ENCODE measurements at regions not wholly inside any gene's neighbourhood (a gene's known extent, or its start where the extent isn't known, plus 50 kb on each side); places are given as distances from the start of the nearest gene placed in this dataset.
A peak's percentile ranks its signal among the peaks of the same experiment; 100 is the strongest.

DNA sequence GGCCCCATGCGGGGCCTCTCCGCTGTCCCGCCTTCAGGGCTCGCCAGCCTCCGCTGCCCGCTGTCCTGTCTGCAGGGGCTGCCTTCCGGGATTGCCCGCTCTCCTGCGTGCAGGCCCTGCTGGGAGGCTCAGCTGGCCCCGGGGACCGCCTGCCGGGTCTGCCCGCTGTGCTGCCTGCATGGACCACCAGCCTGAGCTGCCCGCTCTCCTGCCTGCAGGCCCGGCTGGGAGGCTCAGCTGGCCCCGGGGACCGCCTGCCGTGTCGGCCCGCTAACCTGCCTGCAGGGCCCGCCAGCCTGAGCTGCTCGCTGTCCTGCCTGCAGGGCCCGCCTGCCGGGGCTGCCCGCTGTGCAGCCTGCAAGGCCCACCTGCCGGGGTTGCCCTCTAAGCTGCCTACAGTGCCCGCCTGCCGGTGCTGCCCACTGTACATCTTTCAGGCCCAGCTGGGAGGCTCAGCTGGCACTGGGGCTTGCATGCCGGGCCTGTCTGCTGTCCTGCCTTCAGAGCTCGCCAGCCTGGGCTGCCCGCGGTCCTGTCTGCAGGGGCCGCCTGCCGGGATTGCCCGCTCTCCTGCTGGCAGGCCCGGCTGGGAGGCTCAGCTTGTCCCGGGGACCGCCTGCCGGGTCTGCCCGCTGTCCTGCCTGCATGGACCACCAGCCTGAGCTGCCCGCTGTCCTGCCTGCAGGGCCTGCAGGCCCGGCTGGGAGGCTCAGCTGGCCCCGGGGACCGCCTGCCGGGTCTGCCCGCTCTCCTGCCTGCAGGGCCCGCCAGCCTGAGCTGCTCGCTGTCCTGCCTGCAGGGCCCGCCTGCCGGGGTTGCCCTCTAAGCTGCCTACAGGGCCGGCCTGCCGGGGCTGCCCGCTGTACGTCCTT, 165.1 kb downstream of the GLRX3 start:
- peak; percentile 53 for DNase-seq

DNA sequence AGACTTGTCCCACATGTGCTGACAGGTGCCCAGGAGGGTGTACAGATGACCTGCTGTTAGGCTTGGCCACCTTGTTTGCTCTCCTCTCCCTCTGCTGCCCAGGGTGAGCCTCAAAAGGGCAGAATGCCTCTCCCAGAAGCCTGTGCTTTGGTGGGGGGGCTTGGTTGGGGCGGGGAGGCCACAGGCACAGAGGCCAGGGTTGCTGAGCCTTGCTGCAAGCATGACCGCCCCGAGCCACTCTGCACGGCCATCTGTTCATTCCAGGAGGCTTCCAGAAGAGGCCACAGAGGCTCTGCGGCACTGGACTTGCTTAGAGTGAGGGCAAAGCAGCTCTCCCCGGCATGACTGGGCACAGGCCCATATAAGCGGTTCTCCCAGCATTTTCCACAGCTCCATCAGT, 190.8 kb downstream of the GLRX3 start:
- Mint-ChIP-seq H3K9me3 (peaks cover 4% of the 10 kb centered on the region), H3K4me3 (no peak overlapping the region), H3K27ac (no peak overlapping the region), H3K27me3 (no peaks in the 10 kb centered on the region), H3K36me3 (ENCODE audit: low read depth) (no peaks in the 10 kb centered on the region), H3K4me1 (no peaks in the 10 kb centered on the region)
- ATAC-seq, result no peak
- no peak for DNase-seq

More for the DNA sequence above, 165.1 kb downstream of the GLRX3 start:
- Mint-ChIP-seq H3K27ac (peak overlapping the region; percentile 54), H3K27me3 (no peaks in the 10 kb centered on the region), H3K9me3 (peaks cover 55% of the 10 kb centered on the region), H3K4me1 (peaks cover 10% of the 10 kb centered on the region), H3K36me3 (ENCODE audit: low read depth) (peaks cover 12% of the 10 kb centered on the region), H3K4me3 (peak overlapping the region; percentile 71)
- ATAC-seq, result peak; percentile 68

GRCh38 chr10:130329792-130330191, 193.6 kb downstream of the GLRX3 start:
- ATAC-seq, result no peak
- no peak overlapping the region for H3K27ac Mint-ChIP-seq
- no peaks in the 10 kb centered on the region for H3K36me3 Mint-ChIP-seq (ENCODE audit: low read depth)
- no peaks in the 10 kb centered on the region for H3K9me3 Mint-ChIP-seq
- no peak overlapping the region for H3K4me3 Mint-ChIP-seq
- DNase-seq, result no peak
- no peaks in the 10 kb centered on the region for H3K4me1 Mint-ChIP-seq
- no peaks in the 10 kb centered on the region for H3K27me3 Mint-ChIP-seq

GRCh38 chr10:130333185-130333584, 197.0 kb downstream of the GLRX3 start:
- Mint-ChIP-seq H3K36me3 (ENCODE audit: low read depth) (no peaks in the 10 kb centered on the region), H3K4me1 (no peaks in the 10 kb centered on the region)
- ATAC-seq, result no peak

GRCh38 chr10:130335336-130335735, 199.1 kb downstream of the GLRX3 start:
- Mint-ChIP-seq H3K4me3 (no peak overlapping the region), H3K36me3 (ENCODE audit: low read depth) (no peaks in the 10 kb centered on the region), H3K9me3 (no peaks in the 10 kb centered on the region), H3K27me3 (no peaks in the 10 kb centered on the region), H3K4me1 (no peaks in the 10 kb centered on the region), H3K27ac (no peak overlapping the region)
- ATAC-seq (no peak), DNase-seq (no peak)

More at GRCh38 chr10:130333185-130333584, 197.0 kb downstream of the GLRX3 start:
- no peak for DNase-seq
- Mint-ChIP-seq H3K27me3 (no peaks in the 10 kb centered on the region), H3K9me3 (no peaks in the 10 kb centered on the region), H3K4me3 (no peak overlapping the region), H3K27ac (no peak overlapping the region)

- no peaks in the 10 kb centered on the region for H3K4me1 Mint-ChIP-seq
- H3K4me3 Mint-ChIP-seq, result no peak overlapping the region
- H3K27me3 Mint-ChIP-seq, result peaks cover 4% of the 10 kb centered on the region
- ATAC-seq (no peak), DNase-seq (no peak)
- H3K27ac Mint-ChIP-seq, result no peak overlapping the region
- H3K36me3 Mint-ChIP-seq (ENCODE audit: low read depth), result no peaks in the 10 kb centered on the region
- no peaks in the 10 kb centered on the region for H3K9me3 Mint-ChIP-seq
Measured at GRCh38 chr10:130336617-130337304, 200.6 kb downstream of the GLRX3 start.

- H3K27ac Mint-ChIP-seq, result no peak overlapping the region
- H3K9me3 Mint-ChIP-seq, result no peaks in the 10 kb centered on the region
- peaks cover 4% of the 10 kb centered on the region for H3K27me3 Mint-ChIP-seq
- no peaks in the 10 kb centered on the region for H3K4me1 Mint-ChIP-seq
- H3K4me3 Mint-ChIP-seq, result no peak overlapping the region
- DNase-seq, result no peak
- no peak for ATAC-seq
- no peaks in the 10 kb centered on the region for H3K36me3 Mint-ChIP-seq (ENCODE audit: low read depth)
Measured at GRCh38 chr10:130337305-130337640, 201.1 kb downstream of the GLRX3 start.

DNA sequence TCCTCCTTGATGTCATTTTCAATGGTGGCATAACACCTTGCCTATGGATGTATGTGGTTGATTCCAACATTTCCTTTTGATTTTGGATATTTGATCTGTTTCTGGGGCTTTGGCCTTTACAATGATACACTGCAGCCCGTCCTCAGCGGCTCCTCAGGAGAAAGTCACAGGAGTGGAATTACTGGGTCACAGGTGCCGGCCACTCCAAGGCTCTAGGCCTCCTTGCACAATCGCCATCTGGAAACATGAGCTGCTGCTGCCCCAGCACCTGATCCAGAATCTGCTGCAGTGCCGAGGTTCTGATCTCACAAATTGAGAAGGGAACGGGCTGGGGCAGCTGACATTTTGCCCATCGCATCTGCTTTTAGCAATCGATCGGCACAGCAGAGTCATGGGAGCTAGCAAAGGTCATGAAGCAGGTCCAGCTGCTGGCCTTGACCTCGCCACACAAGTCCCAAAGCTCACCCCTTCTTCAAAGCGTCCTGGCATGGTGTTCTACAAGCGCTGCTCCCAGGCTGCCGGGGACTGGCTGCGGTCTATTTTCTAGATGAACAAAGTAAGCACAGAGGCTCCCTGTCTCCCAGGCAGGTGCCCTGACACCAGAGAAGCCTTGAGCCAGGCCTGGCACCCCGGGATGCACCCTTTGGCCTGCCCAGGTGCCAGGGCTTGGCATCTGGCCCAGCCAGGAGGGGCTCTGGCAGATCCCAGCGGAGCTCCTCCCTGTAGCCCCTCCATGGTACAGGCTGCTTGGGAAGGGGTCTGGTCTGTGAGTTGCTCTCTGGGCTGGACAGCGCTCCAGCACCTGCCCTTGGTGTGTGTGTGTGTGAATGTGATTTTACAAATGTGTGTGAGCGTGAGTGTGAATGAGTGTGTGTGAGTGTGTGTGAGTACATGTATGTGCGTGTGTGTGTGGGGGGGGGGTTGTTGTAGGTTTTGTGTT, 201.8 kb downstream of the GLRX3 start:
- Mint-ChIP-seq H3K36me3 (ENCODE audit: low read depth) (no peaks in the 10 kb centered on the region), H3K4me1 (no peaks in the 10 kb centered on the region), H3K27me3 (peaks cover 4% of the 10 kb centered on the region), H3K4me3 (no peak overlapping the region), H3K9me3 (no peaks in the 10 kb centered on the region), H3K27ac (no peak overlapping the region)
- DNase-seq, result no peak
- ATAC-seq, result no peak

- ATAC-seq (no peak), DNase-seq (no peak)
- no peak overlapping the region for H3K27ac Mint-ChIP-seq
- no peaks in the 10 kb centered on the region for H3K4me1 Mint-ChIP-seq
- no peak overlapping the region for H3K4me3 Mint-ChIP-seq
- H3K36me3 Mint-ChIP-seq (ENCODE audit: low read depth), result no peaks in the 10 kb centered on the region
- H3K9me3 Mint-ChIP-seq, result no peaks in the 10 kb centered on the region
- peaks cover 4% of the 10 kb centered on the region for H3K27me3 Mint-ChIP-seq
Measured at GRCh38 chr10:130338636-130339024, 202.4 kb downstream of the GLRX3 start.

DNA sequence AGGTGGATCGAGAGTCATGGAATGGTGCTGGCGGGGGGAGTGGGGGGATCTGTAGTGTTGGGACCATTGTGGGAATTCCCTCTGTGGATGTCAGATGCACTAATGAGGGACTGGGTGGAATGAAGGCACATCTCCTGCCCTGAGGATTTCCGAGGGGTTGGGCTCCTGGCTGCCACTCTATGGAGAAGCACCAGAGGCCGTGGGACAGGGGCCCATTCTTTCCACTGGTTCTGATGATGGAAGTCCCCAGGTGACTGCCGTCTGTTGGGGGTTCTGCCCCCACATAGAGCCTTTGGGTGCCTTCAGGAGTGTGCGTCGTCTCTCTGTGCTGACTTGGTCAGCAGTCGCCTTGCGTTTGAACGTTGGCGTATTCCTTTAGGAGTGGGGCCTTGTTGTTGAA, 202.9 kb downstream of the GLRX3 start:
- no peak overlapping the region for H3K4me3 Mint-ChIP-seq
- H3K4me1 Mint-ChIP-seq, result no peaks in the 10 kb centered on the region
- H3K27me3 Mint-ChIP-seq, result peaks cover 4% of the 10 kb centered on the region
- H3K27ac Mint-ChIP-seq, result no peak overlapping the region
- DNase-seq, result no peak
- no peaks in the 10 kb centered on the region for H3K36me3 Mint-ChIP-seq (ENCODE audit: low read depth)
- H3K9me3 Mint-ChIP-seq, result no peaks in the 10 kb centered on the region
- no peak for ATAC-seq

DNA sequence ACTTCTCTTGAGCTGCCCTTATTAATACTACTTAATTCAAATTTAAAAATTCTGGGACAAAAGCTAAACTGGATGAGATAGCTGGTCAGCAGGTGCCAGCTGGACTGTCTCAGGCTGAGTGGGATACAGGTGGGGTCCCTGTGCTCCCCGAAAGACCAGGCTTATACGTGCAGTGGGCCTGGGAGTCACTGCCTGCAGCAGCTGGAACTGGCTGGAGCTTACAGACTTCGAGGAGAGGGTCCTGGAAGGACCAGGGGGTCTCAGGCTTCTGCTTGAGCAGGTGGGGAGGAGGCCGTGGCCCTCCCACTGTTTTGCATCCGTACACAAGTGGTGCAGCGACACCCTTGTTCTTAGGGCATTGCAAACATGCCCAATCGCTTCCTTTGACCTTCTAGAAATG, 203.7 kb downstream of the GLRX3 start:
- Mint-ChIP-seq H3K9me3 (no peaks in the 10 kb centered on the region), H3K4me3 (no peak overlapping the region), H3K36me3 (ENCODE audit: low read depth) (no peaks in the 10 kb centered on the region), H3K4me1 (no peaks in the 10 kb centered on the region), H3K27ac (no peak overlapping the region), H3K27me3 (peaks cover 4% of the 10 kb centered on the region)
- ATAC-seq (no peak), DNase-seq (no peak)

DNA sequence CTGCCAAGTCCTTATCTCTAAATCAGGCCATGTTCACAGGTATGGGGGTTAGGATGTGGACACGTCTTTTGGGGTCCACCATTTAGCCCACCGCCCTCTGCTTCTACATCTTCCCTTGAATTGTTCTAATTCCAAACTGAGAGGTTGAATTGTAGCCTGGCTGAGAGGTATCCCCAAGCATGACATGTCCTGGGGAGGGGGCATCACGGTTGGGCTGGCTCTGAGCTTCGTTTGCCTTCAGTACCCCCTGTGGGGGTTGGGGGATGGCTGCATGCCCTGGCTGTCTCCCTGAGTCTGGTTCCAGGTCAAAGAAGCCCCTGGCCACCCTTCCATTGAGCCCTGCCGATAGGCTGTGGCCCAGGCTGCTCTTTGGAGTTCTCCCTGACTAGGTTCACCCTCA, 204.6 kb downstream of the GLRX3 start:
- ATAC-seq, result no peak
- H3K27ac Mint-ChIP-seq, result no peak overlapping the region
- H3K9me3 Mint-ChIP-seq, result no peaks in the 10 kb centered on the region
- no peaks in the 10 kb centered on the region for H3K36me3 Mint-ChIP-seq (ENCODE audit: low read depth)
- peaks cover 4% of the 10 kb centered on the region for H3K27me3 Mint-ChIP-seq
- H3K4me1 Mint-ChIP-seq, result no peaks in the 10 kb centered on the region
- no peak overlapping the region for H3K4me3 Mint-ChIP-seq
- DNase-seq, result no peak

DNA sequence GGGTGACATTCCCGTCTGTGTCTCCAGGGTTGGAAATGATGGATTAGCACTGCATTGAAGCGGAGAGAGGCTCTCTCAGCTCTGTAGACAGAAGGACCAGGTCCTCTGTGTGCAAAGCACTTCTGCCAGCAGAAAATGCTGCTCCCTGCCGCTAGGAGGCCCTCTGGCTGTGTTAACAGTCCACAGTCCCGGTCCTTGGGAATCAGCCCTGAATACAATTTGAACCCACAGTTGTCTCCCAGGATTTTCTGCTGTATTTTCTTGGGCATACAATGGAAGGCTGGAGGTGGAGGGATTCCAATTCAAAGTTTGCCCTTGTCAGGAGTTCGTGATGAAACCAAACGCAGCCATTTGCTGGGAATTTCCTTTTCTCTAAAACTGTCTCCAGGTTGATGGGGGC, 205.2 kb downstream of the GLRX3 start:
- DNase-seq, result peak; percentile 3
- ATAC-seq, result no peak
- Mint-ChIP-seq H3K27ac (no peak overlapping the region), H3K4me3 (no peak overlapping the region), H3K27me3 (peaks cover 4% of the 10 kb centered on the region), H3K36me3 (ENCODE audit: low read depth) (no peaks in the 10 kb centered on the region), H3K4me1 (no peaks in the 10 kb centered on the region), H3K9me3 (no peaks in the 10 kb centered on the region)

- no peaks in the 10 kb centered on the region for H3K36me3 Mint-ChIP-seq (ENCODE audit: low read depth)
- no peak for DNase-seq
- ATAC-seq, result no peak
- peaks cover 1% of the 10 kb centered on the region for H3K27me3 Mint-ChIP-seq
- H3K9me3 Mint-ChIP-seq, result peaks cover 8% of the 10 kb centered on the region
- no peaks in the 10 kb centered on the region for H3K4me1 Mint-ChIP-seq
- no peak overlapping the region for H3K4me3 Mint-ChIP-seq
- no peak overlapping the region for H3K27ac Mint-ChIP-seq
Measured at GRCh38 chr10:130345728-130346127, 209.5 kb downstream of the GLRX3 start.
